Caco-2 (cell line): ENCODE measurements at regions not wholly inside any gene's neighbourhood (a gene's known extent, or its start where the extent isn't known, plus 50 kb on each side); places are given as distances from the start of the nearest gene placed in this dataset.

Experiments used
- BruUV-seq: library from RNA; stranded (reverse); fragments of 400-500 nt; replicated peaks from 2 replicates; lab custom pipeline; 2021; lab: Mats Ljungman, UMichigan
- CTCF ChIA-PET: fragments of 300-600 bp; sonication (Branson Sonifier 250); formaldehyde crosslinking; loops from one replicate; lab custom pipeline; 2022; ENCODE audit warnings: antibody characterized with exemption; lab: Charles Lee
- POLR2A ChIA-PET: fragments of 300-600 bp; sonication (Branson Sonifier 250); formaldehyde crosslinking; loops from one replicate; lab custom pipeline; 2022; ENCODE audit warnings: antibody characterized with exemption; lab: Charles Lee
- DNase-seq, 2 experiments: peaks; one replicate each; pipeline versions ENCODE4 v3.0.0 to v3.0.0-alpha.2; 2020 to 2022
- H3K27me3 ChIP-seq: replicated peaks from 2 replicates; pipeline ENCODE4 v1.6.0; 2011; ENCODE audit warnings: low read length; ENCODE audit not compliant: control insufficient read depth, insufficient read depth
- H3K36me3 ChIP-seq: 2 replicates; pipeline ENCODE4 v1.5.1; 2011; ENCODE audit warnings: low read length; ENCODE audit not compliant: control insufficient read depth, insufficient read depth
- H3K4me1 ChIP-seq: fragments of 250-450 bp; sonication (Bioruptor Pico); 2 replicates; pipeline ENCODE4 v1.5.1; 2020; ENCODE audit warnings: mild to moderate bottlenecking
- H3K4me3 ChIP-seq: 2 replicates; pipeline ENCODE4 v1.5.1; 2011; ENCODE audit warnings: low read depth, mild to moderate bottlenecking, control low read depth, low read length
- H3K9me3 ChIP-seq: fragments of 250-450 bp; sonication (Bioruptor Pico); 2 replicates; pipeline ENCODE4 v1.5.1; 2020; ENCODE audit warnings: mild to moderate bottlenecking, moderate library complexity
- H3K27ac Mint-ChIP-seq: one replicate; pipeline ENCODE4 v1.8.0; 2022; ENCODE audit warnings: mixed read lengths; ENCODE audit not compliant: unreplicated experiment
- H3K27me3 Mint-ChIP-seq: one replicate; pipeline ENCODE4 v1.8.0; 2022; ENCODE audit warnings: mixed read lengths; ENCODE audit not compliant: insufficient read depth, unreplicated experiment
- H3K36me3 Mint-ChIP-seq: one replicate; pipeline ENCODE4 v1.8.0; 2022; ENCODE audit warnings: mild to moderate bottlenecking, mixed read lengths; ENCODE audit not compliant: insufficient read depth, unreplicated experiment
- H3K4me1 Mint-ChIP-seq: one replicate; pipeline ENCODE4 v1.8.0; 2022; ENCODE audit warnings: low read depth, mixed read lengths; ENCODE audit not compliant: unreplicated experiment
- H3K4me3 Mint-ChIP-seq: one replicate; pipeline ENCODE4 v1.8.0; 2022; ENCODE audit warnings: mild to moderate bottlenecking, moderate library complexity, mixed read lengths; ENCODE audit not compliant: unreplicated experiment
- H3K9me3 Mint-ChIP-seq: one replicate; pipeline ENCODE4 v1.8.0; 2022; ENCODE audit warnings: mixed read lengths; ENCODE audit not compliant: unreplicated experiment
- CTCF ChIP-seq, 2 experiments: fragments of 200-600 bp in 1 of 2; IDR thresholded peaks; 1 replicate in 1 of 2; 2 replicates in 1 of 2; pipeline versions ENCODE4 v1.5.1 to v1.8.0; 2011 to 2022; ENCODE audit warnings: antibody characterized with exemption in 1 of 2, control low read depth in 1 of 2, inconsistent platforms in 1 of 2, low read depth in 1 of 2, low read length in 1 of 2, mild to moderate bottlenecking in 1 of 2, moderate library complexity in 1 of 2; ENCODE audit not compliant: insufficient read depth in 1 of 2, severe bottlenecking in 1 of 2, unreplicated experiment in 1 of 2
- intact Hi-C: fragments of 100-400 bp; cut with micrococcal nuclease; formaldehyde crosslinking; loops from one replicate; pipeline ENCODE4 v1.10.0; 2022; ENCODE audit not compliant: unreplicated experiment

GRCh38 chr9:2478421-2478820 lies 143.2 kb upstream of the VLDLR start:
- BruUV-seq, result no TSS peak
- Histone ChIP-seq H3K9me3 (no peaks in the 10 kb centered on the region), H3K27me3 (no peaks in the 10 kb centered on the region), H3K36me3 (no peaks in the 10 kb centered on the region), H3K4me1 (0 out of 2 replicates have a peak, but pooled peaks cover 6% of the 10 kb centered on the region), H3K4me3 (no peak overlapping the region)
- no peak overlapping the region for H3K27ac Mint-ChIP-seq
- TF ChIP-seq CTCF (IDR thresholded peaks at IDR 0.05; ENCODE audit: insufficient read depth in 1 of 2, low read depth in 1 of 2, low read length in 1 of 2, severe bottlenecking in 1 of 2, unreplicated experiment in 1 of 2), result no peak
- ChIA-PET CTCF (no interaction called here), POLR2A (no interaction called here)
- DNase-seq, result no peak
- H3K4me1 Mint-ChIP-seq, result no peaks in the 10 kb centered on the region
- H3K9me3 Mint-ChIP-seq, result no peaks in the 10 kb centered on the region
- H3K4me3 Mint-ChIP-seq, result no peak overlapping the region
- no peaks in the 10 kb centered on the region for H3K36me3 Mint-ChIP-seq
- no peaks in the 10 kb centered on the region for H3K27me3 Mint-ChIP-seq
- intact Hi-C loops, result no loop called here

- intact Hi-C loops, result no loop called here
- DNase-seq, result no peak
- Histone ChIP-seq H3K4me3 (no peak overlapping the region), H3K9me3 (no peaks in the 10 kb centered on the region), H3K36me3 (no peaks in the 10 kb centered on the region), H3K27me3 (no peaks in the 10 kb centered on the region), H3K4me1 (0 out of 2 replicates have a peak, but pooled peaks cover 6% of the 10 kb centered on the region)
- BruUV-seq, result no TSS peak
- ChIA-PET POLR2A (no interaction called here), CTCF (no interaction called here)
- Mint-ChIP-seq H3K27me3 (no peaks in the 10 kb centered on the region), H3K9me3 (no peaks in the 10 kb centered on the region), H3K4me1 (no peaks in the 10 kb centered on the region), H3K36me3 (no peaks in the 10 kb centered on the region), H3K27ac (no peak overlapping the region), H3K4me3 (no peak overlapping the region)
- TF ChIP-seq CTCF (IDR thresholded peaks at IDR 0.05; ENCODE audit: insufficient read depth in 1 of 2, low read depth in 1 of 2, low read length in 1 of 2, severe bottlenecking in 1 of 2, unreplicated experiment in 1 of 2), result no peak
Observed at GRCh38 chr9:2479056-2479565, 142.5 kb upstream of the VLDLR start.

GRCh38 chr9:2480255-2480837 lies 141.2 kb upstream of the VLDLR start:
- Mint-ChIP-seq H3K9me3 (no peaks in the 10 kb centered on the region), H3K4me3 (no peak overlapping the region), H3K4me1 (no peaks in the 10 kb centered on the region), H3K27me3 (no peaks in the 10 kb centered on the region), H3K36me3 (no peaks in the 10 kb centered on the region), H3K27ac (no peak overlapping the region)
- no peak overlapping the region for H3K4me3 ChIP-seq
- intact Hi-C loops, result no loop called here
- no peak for TF ChIP-seq CTCF (IDR thresholded peaks at IDR 0.05; ENCODE audit: insufficient read depth in 1 of 2, low read depth in 1 of 2, low read length in 1 of 2, severe bottlenecking in 1 of 2, unreplicated experiment in 1 of 2)
- no TSS peak for BruUV-seq
- H3K4me1 ChIP-seq, result 0 out of 2 replicates have a peak, but pooled peaks cover 6% of the 10 kb centered on the region
- DNase-seq, result no peak
- CTCF ChIA-PET, result no interaction called here
- POLR2A ChIA-PET, result no interaction called here
- no peaks in the 10 kb centered on the region for H3K9me3 ChIP-seq
- H3K36me3 ChIP-seq, result no peaks in the 10 kb centered on the region
- H3K27me3 ChIP-seq, result no peaks in the 10 kb centered on the region
